IMR-90 (cell line): ENCODE measurements at regions not wholly inside any gene's neighbourhood (a gene's known extent, or its start where the extent isn't known, plus 50 kb on each side); places are given as distances from the start of the nearest gene placed in this dataset.

Experiments
- ATAC-seq: fragments of 200-7000 bp; cut with Tn5 transposase; 2 replicates; pipeline ENCODE4 v1.9.1; 2020; ENCODE audit warnings: low read depth, mild to moderate bottlenecking, moderate library complexity
- BruUV-seq: library from RNA; stranded (reverse); fragments of 400-500 nt; replicated peaks from 2 replicates; lab custom pipeline; 2021; lab: Mats Ljungman, UMichigan
- CTCF ChIA-PET: fragments of 300-600 bp; formaldehyde crosslinking; extraction: SDS; loops from one replicate; lab custom pipeline; 2021; ENCODE audit warnings: antibody characterized with exemption; lab: Yijun Ruan, JAX
- POLR2A ChIA-PET: fragments of 300-600 bp; sonication (Branson Sonifier 250); formaldehyde crosslinking; loops from one replicate; lab custom pipeline; 2022; ENCODE audit warnings: antibody characterized with exemption; ENCODE audit not compliant: unreplicated experiment; lab: Charles Lee
- DNase-seq: peaks from one replicate; pipeline ENCODE4 v3.0.0; 2013
- H2AFZ ChIP-seq: replicated peaks from 2 replicates; pipeline ENCODE3; 2013; ENCODE audit warnings: low read length, mild to moderate bottlenecking; ENCODE audit not compliant: poor library complexity
- H2AK5ac ChIP-seq: 2 replicates; pipeline ENCODE4 v1.6.1; 2013; ENCODE audit warnings: low read depth, low read length, inconsistent platforms
- H2AK9ac ChIP-seq: replicated peaks from 2 replicates; pipeline ENCODE3; 2013; ENCODE audit warnings: mild to moderate bottlenecking, low read depth, low read length, moderate library complexity; ENCODE audit not compliant: poor library complexity
- H2BK120ac ChIP-seq: 2 replicates; pipeline ENCODE4 v1.6.1; 2013; ENCODE audit warnings: low read depth, low read length, inconsistent platforms
- H2BK15ac ChIP-seq: 3 replicates; pipeline ENCODE4 v1.6.1; 2013; ENCODE audit warnings: low read depth, low read length, inconsistent platforms
- H2BK20ac ChIP-seq: 2 replicates; pipeline ENCODE4 v1.6.1; 2013; ENCODE audit warnings: low read depth, mild to moderate bottlenecking, inconsistent platforms, low read length, moderate library complexity
- H2BK5ac ChIP-seq: 2 replicates; pipeline ENCODE4 v1.6.1; 2013; ENCODE audit warnings: mild to moderate bottlenecking, low read depth, low read length, inconsistent platforms; ENCODE audit not compliant: poor library complexity, severe bottlenecking
- H3K14ac ChIP-seq: replicated peaks from 2 replicates; pipeline ENCODE4 v1.6.1; 2013; ENCODE audit warnings: low read depth, low read length, inconsistent platforms
- H3K18ac ChIP-seq: 2 replicates; pipeline ENCODE4 v1.6.1; 2013; ENCODE audit warnings: low read depth, low read length, control low read depth
- H3K23ac ChIP-seq: 2 replicates; pipeline ENCODE4 v1.6.1; 2013; ENCODE audit warnings: low read depth, low read length, inconsistent platforms
- H3K27ac ChIP-seq: 2 replicates; pipeline ENCODE4 v1.5.1; 2013; ENCODE audit warnings: mild to moderate bottlenecking, control low read depth, low read length; ENCODE audit not compliant: insufficient read depth
- H3K27me3 ChIP-seq: 2 replicates; pipeline ENCODE4 v1.6.1; 2013; ENCODE audit warnings: low read length; ENCODE audit not compliant: control insufficient read depth, insufficient read depth
- H3K36me3 ChIP-seq: 2 replicates; pipeline ENCODE4 v1.6.1; 2013; ENCODE audit warnings: low read length, mixed read lengths; ENCODE audit not compliant: control insufficient read depth, insufficient read depth
- H3K4ac ChIP-seq: 2 replicates; pipeline ENCODE4 v1.6.1; 2013; ENCODE audit warnings: low read depth, low read length, inconsistent platforms
- H3K4me1 ChIP-seq: 2 replicates; pipeline ENCODE4 v1.6.1; 2013; ENCODE audit warnings: low read length, mixed read lengths; ENCODE audit not compliant: control insufficient read depth, insufficient read depth
- H3K4me2 ChIP-seq: 2 replicates; pipeline ENCODE4 v1.6.1; 2013; ENCODE audit warnings: low read depth, mild to moderate bottlenecking, control low read depth, low read length, moderate library complexity
- H3K4me3 ChIP-seq: 2 replicates; pipeline ENCODE4 v1.5.1; 2013; ENCODE audit warnings: low read depth, mild to moderate bottlenecking, control low read depth, low read length, moderate library complexity; ENCODE audit not compliant: insufficient read depth
- H3K56ac ChIP-seq: 2 replicates; pipeline ENCODE4 v1.6.1; 2013; ENCODE audit warnings: low read length, inconsistent platforms; ENCODE audit not compliant: insufficient read depth; ENCODE audit errors: extremely low read depth
- H3K79me1 ChIP-seq, 2 experiments: 2 replicates each; pipeline ENCODE4 v1.6.1; 2013; ENCODE audit warnings: low read length in 2 of 2, inconsistent platforms in 1 of 2, low read depth in 1 of 2
- H3K9ac ChIP-seq: 2 replicates; pipeline ENCODE4 v1.6.1; 2013; ENCODE audit warnings: low read depth, low read length, control low read depth
- H3K9me1 ChIP-seq: 2 replicates; pipeline ENCODE4 v1.6.1; 2013; ENCODE audit warnings: low read length, inconsistent platforms; ENCODE audit not compliant: insufficient read depth
- H3K9me3 ChIP-seq: 2 replicates; pipeline ENCODE4 v1.6.1; 2013; ENCODE audit warnings: low read length; ENCODE audit not compliant: control insufficient read depth, insufficient read depth
- H4K20me1 ChIP-seq: 2 replicates; pipeline ENCODE4 v1.6.1; 2013; ENCODE audit warnings: low read length, inconsistent platforms; ENCODE audit not compliant: insufficient read depth
- H4K5ac ChIP-seq: 2 replicates; pipeline ENCODE4 v1.6.1; 2013; ENCODE audit warnings: mild to moderate bottlenecking, low read depth, low read length, control low read depth
- H4K8ac ChIP-seq, 2 experiments: 2 replicates each; pipeline ENCODE4 v1.6.1; 2013; ENCODE audit warnings: low read depth in 2 of 2, low read length in 2 of 2, control low read depth in 1 of 2, inconsistent platforms in 1 of 2
- H4K91ac ChIP-seq: 2 replicates; pipeline ENCODE4 v1.6.1; 2013; ENCODE audit warnings: low read depth, low read length, inconsistent platforms; ENCODE audit not compliant: insufficient read depth
- CEBPB ChIP-seq: IDR thresholded peaks from 2 replicates; pipeline ENCODE4 v1.6.1; 2012; ENCODE audit warnings: low read depth, low read length, improper control_type of control experiment
- CHD1 ChIP-seq: IDR thresholded peaks from 2 replicates; pipeline ENCODE4 v1.6.1; 2012; ENCODE audit warnings: low read depth, low read length, improper control_type of control experiment
- MAFK ChIP-seq: IDR thresholded peaks from 2 replicates; pipeline ENCODE4 v1.6.1; 2012; ENCODE audit warnings: low read depth, low read length, improper control_type of control experiment
- MAZ ChIP-seq: IDR thresholded peaks from 2 replicates; pipeline ENCODE4 v1.6.1; 2012; ENCODE audit warnings: low read depth, mild to moderate bottlenecking, low read length, improper control_type of control experiment, moderate library complexity, borderline replicate concordance
- POLR2A ChIP-seq: IDR thresholded peaks from 2 replicates; pipeline ENCODE4 v1.6.1; 2012; ENCODE audit warnings: mild to moderate bottlenecking, low read depth, low read length
- WGBS, 2 experiments: methylation state at CpG; one replicate each; pipeline versions ENCODE4 v1.1.5 to v1.1.7; 2013; ENCODE audit warnings: missing lambda C conversion rate in 2 of 2; ENCODE audit not compliant: insufficient read length in 1 of 2; ENCODE audit errors: extremely low coverage in 2 of 2; 5-methylcytosine and 5-hydroxymethylcytosine counted together
- dilution Hi-C: fragments of 300-500 bp; cut with HindIII; formaldehyde crosslinking; loops from one replicate; pipeline ENCODE4 v1.14.3; 2018; ENCODE audit warnings: low sequenced_read_pairs; ENCODE audit not compliant: unreplicated experiment
- in situ Hi-C: fragments of 300-500 bp; cut with MboI; formaldehyde crosslinking; loops from 3 replicates; pipeline ENCODE4 v1.14.3; 2019; ENCODE audit warnings: low sequenced_read_pairs, inconsistent platforms, mixed read lengths
- intact Hi-C: fragments of 100-400 bp; cut with micrococcal nuclease; formaldehyde crosslinking; loops from 2 replicates; pipeline ENCODE4 v1.10.0; 2022

GRCh38 chr4:125527681-125528080, 212.9 kb downstream of the FAT4 start:
- no peak for TF ChIP-seq POLR2A
- no peak for TF ChIP-seq CHD1
- no peak for TF ChIP-seq MAFK
- no peak for TF ChIP-seq CEBPB
- TF ChIP-seq MAZ = no peak
- dilution Hi-C loops = no loop called here
- H3K9me1 ChIP-seq = no peaks in the 10 kb centered on the region

More at GRCh38 chr4:125527681-125528080, 212.9 kb downstream of the FAT4 start:
- Histone ChIP-seq H3K36me3 (no peaks in the 10 kb centered on the region), H2BK20ac (no peak overlapping the region), H2BK5ac (no peak overlapping the region), H3K4me3 (no peak overlapping the region), H2AK5ac (no peak overlapping the region), H2AK9ac (no peak overlapping the region), H4K20me1 (no peaks in the 10 kb centered on the region), H3K14ac (no peak overlapping the region), H3K4me2 (no peak overlapping the region), H3K9ac (no peak overlapping the region), H2BK120ac (no peak overlapping the region), H4K5ac (no peak overlapping the region), H3K18ac (no peak overlapping the region), H3K4ac (no peak overlapping the region), H4K91ac (no peak overlapping the region), H3K4me1 (no peaks in the 10 kb centered on the region), H3K79me1 (no peaks in the 10 kb centered on the region), H3K9me3 (no peaks in the 10 kb centered on the region), H3K27me3 (no peaks in the 10 kb centered on the region), H2AFZ (no peak overlapping the region), H2BK15ac (no peak overlapping the region), H3K27ac (no peak overlapping the region), H4K8ac (no peak overlapping the region), H3K56ac (no peak overlapping the region), H3K23ac (no peak overlapping the region)
- no TSS peak for BruUV-seq
- ATAC-seq (no peak), DNase-seq (no peak)
- in situ Hi-C loops = no loop called here
- ChIA-PET CTCF (no interaction called here), POLR2A (no interaction called here)
- no CpG with 5 or more reads among the region's 1 CpG for WGBS, 2 experiments
- intact Hi-C loops = no loop called here
